Omental fat pad (tissue), 3 donors: ENCODE measurements at regions not wholly inside any gene's neighbourhood (a gene's known extent, or its start where the extent isn't known, plus 50 kb on each side); places are given as distances from the start of the nearest gene placed in this dataset.

Source experiments
- ATAC-seq: fragments of 150-250 bp; one replicate; pipeline ENCODE4 v1.9.1; 2016; ENCODE audit warnings: mild to moderate bottlenecking, moderate library complexity; ENCODE audit not compliant: low FRiP score
- DNase-seq: peaks from one replicate; pipeline ENCODE4 v3.0.0-alpha.2; 2019; ENCODE audit warnings: low spot score
- TF ChIP-seq, protein P1 (sequence below), 3 donors: fragments of 450-650 bp; IDR thresholded peaks; one replicate each; pipeline ENCODE4 v1.5.1; 2016 to 2017; ENCODE audit warnings: antibody characterized with exemption in 3 of 3, mild to moderate bottlenecking in 3 of 3, moderate library complexity in 2 of 3

DNA sequence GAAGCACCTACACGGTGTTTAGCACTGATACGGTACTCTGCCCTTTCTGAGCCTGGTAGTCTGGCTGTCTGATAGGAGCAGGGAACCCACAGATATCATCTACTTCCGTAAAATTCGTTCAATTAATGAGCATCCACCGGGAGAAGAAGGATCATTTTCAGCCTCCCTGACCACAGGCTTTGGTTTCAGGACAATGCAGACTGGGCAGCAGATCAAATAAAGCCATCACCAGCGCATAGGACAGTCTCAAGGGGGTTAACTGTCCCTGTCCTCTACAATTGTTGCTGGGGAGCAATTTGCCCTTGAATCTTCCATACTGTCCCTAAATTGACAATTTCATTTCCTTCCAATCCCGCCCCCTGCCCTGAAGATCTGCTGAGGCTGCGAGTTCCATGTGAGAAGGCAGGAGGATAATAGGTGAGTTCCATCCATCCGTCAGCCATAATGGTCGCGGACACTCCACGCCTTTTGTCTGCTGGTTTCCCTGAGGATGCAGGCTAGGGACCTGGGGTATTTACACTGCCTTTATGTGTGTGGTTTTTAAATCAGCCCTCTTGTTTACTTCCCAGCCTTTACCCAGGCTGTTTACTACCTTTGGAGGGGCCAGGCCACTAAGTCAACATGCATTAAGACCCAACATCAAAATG, 110.0 kb downstream of the MYCN start:
- DNase-seq (no peak), ATAC-seq (no peak)
- TF ChIP-seq, protein P1, sequence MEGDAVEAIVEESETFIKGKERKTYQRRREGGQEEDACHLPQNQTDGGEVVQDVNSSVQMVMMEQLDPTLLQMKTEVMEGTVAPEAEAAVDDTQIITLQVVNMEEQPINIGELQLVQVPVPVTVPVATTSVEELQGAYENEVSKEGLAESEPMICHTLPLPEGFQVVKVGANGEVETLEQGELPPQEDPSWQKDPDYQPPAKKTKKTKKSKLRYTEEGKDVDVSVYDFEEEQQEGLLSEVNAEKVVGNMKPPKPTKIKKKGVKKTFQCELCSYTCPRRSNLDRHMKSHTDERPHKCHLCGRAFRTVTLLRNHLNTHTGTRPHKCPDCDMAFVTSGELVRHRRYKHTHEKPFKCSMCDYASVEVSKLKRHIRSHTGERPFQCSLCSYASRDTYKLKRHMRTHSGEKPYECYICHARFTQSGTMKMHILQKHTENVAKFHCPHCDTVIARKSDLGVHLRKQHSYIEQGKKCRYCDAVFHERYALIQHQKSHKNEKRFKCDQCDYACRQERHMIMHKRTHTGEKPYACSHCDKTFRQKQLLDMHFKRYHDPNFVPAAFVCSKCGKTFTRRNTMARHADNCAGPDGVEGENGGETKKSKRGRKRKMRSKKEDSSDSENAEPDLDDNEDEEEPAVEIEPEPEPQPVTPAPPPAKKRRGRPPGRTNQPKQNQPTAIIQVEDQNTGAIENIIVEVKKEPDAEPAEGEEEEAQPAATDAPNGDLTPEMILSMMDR (IDR thresholded peaks at IDR 0.05) = no peak

GRCh38 chr2:16049406-16049805, 109.1 kb downstream of the MYCN start:
- ATAC-seq (no peak), DNase-seq (no peak)
- TF ChIP-seq, protein P1 (IDR thresholded peaks at IDR 0.05) = no peak

DNA sequence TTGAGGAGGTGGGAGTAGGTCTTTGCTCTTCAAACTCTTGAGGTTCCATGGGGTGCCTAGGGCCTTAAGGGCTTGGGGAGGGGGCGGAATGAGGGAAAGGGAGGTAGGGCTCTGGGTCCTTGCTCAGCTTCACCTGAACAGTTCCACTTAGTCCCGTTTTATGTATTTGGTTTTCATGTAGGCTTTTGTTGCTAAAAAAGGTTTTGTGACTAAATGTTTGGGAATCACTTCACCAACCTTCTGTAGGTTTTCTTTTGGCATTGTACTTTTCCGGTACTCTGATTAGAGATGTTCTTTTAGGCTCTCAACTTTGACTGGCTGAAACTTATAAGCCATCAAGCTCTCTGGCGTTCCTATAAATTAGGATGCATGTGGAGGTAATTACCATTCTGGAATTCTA, 108.1 kb downstream of the MYCN start:
- DNase-seq (no peak), ATAC-seq (no peak)
- TF ChIP-seq, protein P1 (IDR thresholded peaks at IDR 0.05) = no peak

GRCh38 chr2:16047701-16048100, 107.4 kb downstream of the MYCN start:
- DNase-seq (no peak), ATAC-seq (no peak)
- TF ChIP-seq, protein P1 (IDR thresholded peaks at IDR 0.05) = no peak

DNA sequence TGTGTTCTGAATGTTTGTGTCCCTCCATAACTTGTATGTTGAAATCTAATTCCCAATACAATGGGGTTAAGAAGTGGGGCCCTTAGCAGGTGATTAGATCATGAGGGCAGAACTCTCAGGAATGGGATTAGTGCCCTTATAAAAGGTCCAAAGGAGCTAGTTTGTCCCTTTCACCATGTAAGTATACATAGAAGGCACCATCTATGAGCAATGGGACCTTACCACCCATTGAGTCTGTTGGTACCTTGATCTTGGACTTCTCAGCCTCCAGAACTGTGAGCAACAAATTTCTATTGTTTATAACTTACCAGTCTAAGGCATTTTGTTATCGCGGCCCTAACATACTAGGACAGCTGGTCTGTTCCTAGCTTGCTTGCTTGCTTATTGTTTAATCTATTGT, 106.3 kb downstream of the MYCN start:
- DNase-seq (no peak), ATAC-seq (no peak)
- TF ChIP-seq, protein P1 (IDR thresholded peaks at IDR 0.05) = no peak

- no peak for DNase-seq
- ATAC-seq = no peak
- TF ChIP-seq, protein P1 (IDR thresholded peaks at IDR 0.05) = no peak
These were observed 105.5 kb downstream of the MYCN start for GRCh38 chr2:16045653-16046352.

- no peak for ATAC-seq
- TF ChIP-seq, protein P1 (IDR thresholded peaks at IDR 0.05) = no peak
- no peak for DNase-seq
These were observed 104.7 kb downstream of the MYCN start for GRCh38 chr2:16044946-16045456.
